ENCODE measurements at regions not wholly inside any gene's neighbourhood (a gene's known extent, or its start where the extent isn't known, plus 50 kb on each side); places are given as distances from the start of the nearest gene placed in this dataset.

- DNase-seq (ENCODE audit: low spot score) = no peak
- H4K20me1 ChIP-seq (ENCODE audit: insufficient read depth, poor library complexity, severe bottlenecking) = no peaks in the 10 kb centered on the region
- no peaks in the 10 kb centered on the region for H3K79me2 ChIP-seq
- H3K9me3 ChIP-seq (ENCODE audit: low read depth) = no peaks in the 10 kb centered on the region
- H2AFZ ChIP-seq = no peak overlapping the region
- H3K4me1 ChIP-seq (ENCODE audit: insufficient read depth) = no peaks in the 10 kb centered on the region
- H3K9me2 ChIP-seq (replicated peaks; ENCODE audit: insufficient read depth) = no peaks in the 10 kb centered on the region
- TF ChIP-seq CTCF (IDR thresholded peaks at IDR 0.05; ENCODE audit: poor library complexity) (no peak), EZH2 (IDR thresholded peaks at IDR 0.05; ENCODE audit: borderline replicate concordance) (no peak)
- 71% methylated on average over 13 of the region's 13 CpGs for WGBS (ENCODE audit: low lambda C conversion rate, missing lambda C conversion rate)
- H3K4me2 ChIP-seq = no peak overlapping the region
- no peaks in the 10 kb centered on the region for H3K27me3 ChIP-seq
- H3K4me3 ChIP-seq = no peak overlapping the region
- H3K27ac ChIP-seq = no peak overlapping the region
- H3K36me3 ChIP-seq (replicated peaks; ENCODE audit: insufficient read depth, low read depth) = no peaks in the 10 kb centered on the region
These were observed 289.2 kb downstream of the FBXW7 start for GRCh38 chr4:152246659-152247058.

DNA sequence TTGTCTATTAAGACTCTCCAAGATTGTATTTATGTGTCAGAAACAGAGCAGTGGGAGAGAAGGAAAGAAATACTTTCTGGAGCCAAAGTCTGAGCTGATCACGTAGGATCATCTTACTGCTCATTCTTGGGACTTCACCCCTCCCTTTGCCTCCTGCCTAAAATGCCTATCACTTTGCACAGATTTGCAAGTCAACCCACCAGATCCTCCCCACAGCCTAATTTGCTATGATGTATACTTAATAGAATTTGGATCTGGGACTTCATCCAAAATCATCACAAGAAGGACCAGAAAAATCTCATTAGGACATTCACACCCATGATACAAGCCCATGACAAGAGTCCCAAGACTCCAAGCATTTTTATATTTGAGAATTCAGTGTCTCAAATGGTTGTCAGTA lies 290.2 kb downstream of the FBXW7 start:
- no peak overlapping the region for H3K4me3 ChIP-seq
- no peaks in the 10 kb centered on the region for H3K27me3 ChIP-seq
- H2AFZ ChIP-seq = no peak overlapping the region
- H3K27ac ChIP-seq = no peak overlapping the region
- TF ChIP-seq EZH2phosphoT487 (IDR thresholded peaks at IDR 0.05; ENCODE audit: low read depth, severe bottlenecking, unreplicated experiment) = no peak
- no peak for TF ChIP-seq CTCF (IDR thresholded peaks at IDR 0.05; ENCODE audit: poor library complexity)
- no peak for TF ChIP-seq EZH2 (IDR thresholded peaks at IDR 0.05; ENCODE audit: borderline replicate concordance)
- H3K9me2 ChIP-seq (replicated peaks; ENCODE audit: insufficient read depth) = no peaks in the 10 kb centered on the region
- no peaks in the 10 kb centered on the region for H3K4me1 ChIP-seq (ENCODE audit: insufficient read depth)
- H3K79me2 ChIP-seq = no peaks in the 10 kb centered on the region
- no peak for DNase-seq (ENCODE audit: low spot score)
- H3K36me3 ChIP-seq (replicated peaks; ENCODE audit: insufficient read depth, low read depth) = no peaks in the 10 kb centered on the region
- no peaks in the 10 kb centered on the region for H4K20me1 ChIP-seq (ENCODE audit: insufficient read depth, poor library complexity, severe bottlenecking)
- no peak overlapping the region for H3K4me2 ChIP-seq
- 59% methylated on average over 1 of the region's 1 CpG for WGBS (ENCODE audit: low lambda C conversion rate, missing lambda C conversion rate)
- no peaks in the 10 kb centered on the region for H3K9me3 ChIP-seq (ENCODE audit: low read depth)

GRCh38 chr4:152244659-152245058 lies 291.2 kb downstream of the FBXW7 start:
- no peaks in the 10 kb centered on the region for H4K20me1 ChIP-seq (ENCODE audit: insufficient read depth, poor library complexity, severe bottlenecking)
- no peaks in the 10 kb centered on the region for H3K4me1 ChIP-seq (ENCODE audit: insufficient read depth)
- DNase-seq (ENCODE audit: low spot score) = no peak
- TF ChIP-seq EZH2phosphoT487 (IDR thresholded peaks at IDR 0.05; ENCODE audit: low read depth, severe bottlenecking, unreplicated experiment) (no peak), EZH2 (IDR thresholded peaks at IDR 0.05; ENCODE audit: borderline replicate concordance) (no peak), CTCF (IDR thresholded peaks at IDR 0.05; ENCODE audit: poor library complexity) (no peak)
- H3K4me2 ChIP-seq = no peak overlapping the region
- no peaks in the 10 kb centered on the region for H3K36me3 ChIP-seq (replicated peaks; ENCODE audit: insufficient read depth, low read depth)
- no peak overlapping the region for H3K27ac ChIP-seq
- no peak overlapping the region for H2AFZ ChIP-seq
- no peaks in the 10 kb centered on the region for H3K9me3 ChIP-seq (ENCODE audit: low read depth)
- 94% methylated on average over 2 of the region's 2 CpGs for WGBS (ENCODE audit: low lambda C conversion rate, missing lambda C conversion rate)
- H3K9me2 ChIP-seq (replicated peaks; ENCODE audit: insufficient read depth) = no peaks in the 10 kb centered on the region
- no peaks in the 10 kb centered on the region for H3K79me2 ChIP-seq
- H3K27me3 ChIP-seq = no peaks in the 10 kb centered on the region
- no peak overlapping the region for H3K4me3 ChIP-seq

Data from hepatocyte (in vitro differentiated cells).